ENCODE measurements at regions not wholly inside any gene's neighbourhood (a gene's known extent, or its start where the extent isn't known, plus 50 kb on each side); places are given as distances from the start of the nearest gene placed in this dataset.
A peak's percentile ranks its signal among the peaks of the same experiment; 100 is the strongest.

- Mint-ChIP-seq H3K4me3 (ENCODE audit: unreplicated experiment) (no peak overlapping the region), H3K4me1 (ENCODE audit: unreplicated experiment) (peaks cover 2% of the 10 kb centered on the region), H3K36me3 (ENCODE audit: low read depth, unreplicated experiment) (no peaks in the 10 kb centered on the region), H3K27me3 (ENCODE audit: unreplicated experiment) (peaks cover 3% of the 10 kb centered on the region), H3K27ac (ENCODE audit: unreplicated experiment) (no peak overlapping the region), H3K9me3 (ENCODE audit: unreplicated experiment) (no peaks in the 10 kb centered on the region)
- DNase-seq (ENCODE audit: low spot score) = no peak
- no peak for TF ChIP-seq CTCF (IDR thresholded peaks at IDR 0.05; ENCODE audit: unreplicated experiment)
Observed at GRCh38 chr21:38944402-38944801, 138.7 kb downstream of the ETS2 start.

- Mint-ChIP-seq H3K9me3 (ENCODE audit: unreplicated experiment) (no peaks in the 10 kb centered on the region), H3K27ac (ENCODE audit: unreplicated experiment) (no peak overlapping the region), H3K36me3 (ENCODE audit: low read depth, unreplicated experiment) (no peaks in the 10 kb centered on the region), H3K27me3 (ENCODE audit: unreplicated experiment) (peaks cover 3% of the 10 kb centered on the region), H3K4me3 (ENCODE audit: unreplicated experiment) (no peak overlapping the region), H3K4me1 (ENCODE audit: unreplicated experiment) (peaks cover 6% of the 10 kb centered on the region)
- DNase-seq (ENCODE audit: low spot score) = no peak
- TF ChIP-seq CTCF (IDR thresholded peaks at IDR 0.05; ENCODE audit: unreplicated experiment) = no peak
Observed at GRCh38 chr21:38942748-38943211, 137.1 kb downstream of the ETS2 start.

- Mint-ChIP-seq H3K27me3 (ENCODE audit: unreplicated experiment) (peaks cover 6% of the 10 kb centered on the region), H3K27ac (ENCODE audit: unreplicated experiment) (no peak overlapping the region), H3K9me3 (ENCODE audit: unreplicated experiment) (no peaks in the 10 kb centered on the region), H3K4me1 (ENCODE audit: unreplicated experiment) (peaks cover 4% of the 10 kb centered on the region), H3K4me3 (ENCODE audit: unreplicated experiment) (no peak overlapping the region), H3K36me3 (ENCODE audit: low read depth, unreplicated experiment) (no peaks in the 10 kb centered on the region)
- no peak for DNase-seq (ENCODE audit: low spot score)
- no peak for TF ChIP-seq CTCF (IDR thresholded peaks at IDR 0.05; ENCODE audit: unreplicated experiment)
Observed at GRCh38 chr21:38938769-38939168, 133.0 kb downstream of the ETS2 start.

- H3K36me3 Mint-ChIP-seq (ENCODE audit: low read depth, unreplicated experiment) = no peaks in the 10 kb centered on the region
- H3K27me3 Mint-ChIP-seq (ENCODE audit: unreplicated experiment) = peaks cover 7% of the 10 kb centered on the region
- TF ChIP-seq CTCF (IDR thresholded peaks at IDR 0.05; ENCODE audit: unreplicated experiment) = no peak
- H3K9me3 Mint-ChIP-seq (ENCODE audit: unreplicated experiment) = no peaks in the 10 kb centered on the region
- H3K27ac Mint-ChIP-seq (ENCODE audit: unreplicated experiment) = peak overlapping the region; percentile 32
- H3K4me1 Mint-ChIP-seq (ENCODE audit: unreplicated experiment) = peaks cover 4% of the 10 kb centered on the region
- peak; percentile 8 for DNase-seq (ENCODE audit: low spot score)
- H3K4me3 Mint-ChIP-seq (ENCODE audit: unreplicated experiment) = no peak overlapping the region
Observed at GRCh38 chr21:38938343-38938742, 132.6 kb downstream of the ETS2 start.

- no peak for TF ChIP-seq CTCF (IDR thresholded peaks at IDR 0.05; ENCODE audit: unreplicated experiment)
- Mint-ChIP-seq H3K9me3 (ENCODE audit: unreplicated experiment) (no peaks in the 10 kb centered on the region), H3K4me3 (ENCODE audit: unreplicated experiment) (no peak overlapping the region), H3K36me3 (ENCODE audit: low read depth, unreplicated experiment) (no peaks in the 10 kb centered on the region), H3K4me1 (ENCODE audit: unreplicated experiment) (peaks cover 4% of the 10 kb centered on the region), H3K27me3 (ENCODE audit: unreplicated experiment) (peaks cover 7% of the 10 kb centered on the region), H3K27ac (ENCODE audit: unreplicated experiment) (peak overlapping the region; percentile 32)
- DNase-seq (ENCODE audit: low spot score) = no peak
Observed at GRCh38 chr21:38937844-38938243, 132.1 kb downstream of the ETS2 start.
